ENCODE measurements at regions not wholly inside any gene's neighbourhood (a gene's known extent, or its start where the extent isn't known, plus 50 kb on each side); places are given as distances from the start of the nearest gene placed in this dataset.

GRCh38 chr14:35235840-35236239 is 56.3 kb upstream of the PSMA6 start:
- H3K4me2 ChIP-seq (ENCODE audit: low read depth, low read length, poor library complexity, severe bottlenecking) = no peak overlapping the region
- no peak overlapping the region for H3K9ac ChIP-seq (ENCODE audit: low read length)
- H3K9me3 ChIP-seq (ENCODE audit: insufficient read depth, low read length) = no peaks in the 10 kb centered on the region
- no peaks in the 10 kb centered on the region for H3F3A ChIP-seq (ENCODE audit: insufficient read depth)
- H3K9me2 ChIP-seq (replicated peaks; ENCODE audit: insufficient read depth, low read length) = no peaks in the 10 kb centered on the region
- no peak overlapping the region for H3K4me3 ChIP-seq (ENCODE audit: insufficient read depth, low read length, poor library complexity, severe bottlenecking)
- H4K20me1 ChIP-seq (ENCODE audit: low read depth, low read length) = no peaks in the 10 kb centered on the region
- no peak overlapping the region for H3K27ac ChIP-seq (ENCODE audit: low read depth, low read length)
- H3K36me3 ChIP-seq (ENCODE audit: low read length) = no peaks in the 10 kb centered on the region
- no peaks in the 10 kb centered on the region; the same call in 1 of the 2 replicates for H3K79me2 ChIP-seq (ENCODE audit: insufficient read depth, low read length)
- no peak overlapping the region for H2AFZ ChIP-seq (ENCODE audit: low read depth, low read length, severe bottlenecking)
- no peak for TF ChIP-seq EZH2phosphoT487 (conservative IDR thresholded peaks at IDR 0.05; ENCODE audit: low read length)
- TF ChIP-seq, protein P1, sequence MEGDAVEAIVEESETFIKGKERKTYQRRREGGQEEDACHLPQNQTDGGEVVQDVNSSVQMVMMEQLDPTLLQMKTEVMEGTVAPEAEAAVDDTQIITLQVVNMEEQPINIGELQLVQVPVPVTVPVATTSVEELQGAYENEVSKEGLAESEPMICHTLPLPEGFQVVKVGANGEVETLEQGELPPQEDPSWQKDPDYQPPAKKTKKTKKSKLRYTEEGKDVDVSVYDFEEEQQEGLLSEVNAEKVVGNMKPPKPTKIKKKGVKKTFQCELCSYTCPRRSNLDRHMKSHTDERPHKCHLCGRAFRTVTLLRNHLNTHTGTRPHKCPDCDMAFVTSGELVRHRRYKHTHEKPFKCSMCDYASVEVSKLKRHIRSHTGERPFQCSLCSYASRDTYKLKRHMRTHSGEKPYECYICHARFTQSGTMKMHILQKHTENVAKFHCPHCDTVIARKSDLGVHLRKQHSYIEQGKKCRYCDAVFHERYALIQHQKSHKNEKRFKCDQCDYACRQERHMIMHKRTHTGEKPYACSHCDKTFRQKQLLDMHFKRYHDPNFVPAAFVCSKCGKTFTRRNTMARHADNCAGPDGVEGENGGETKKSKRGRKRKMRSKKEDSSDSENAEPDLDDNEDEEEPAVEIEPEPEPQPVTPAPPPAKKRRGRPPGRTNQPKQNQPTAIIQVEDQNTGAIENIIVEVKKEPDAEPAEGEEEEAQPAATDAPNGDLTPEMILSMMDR (IDR thresholded peaks at IDR 0.05; ENCODE audit: insufficient read depth, low read length, poor library complexity, severe bottlenecking) = no peak
- no peaks in the 10 kb centered on the region for H3K27me3 ChIP-seq (ENCODE audit: low read length)

- Histone ChIP-seq H3K27ac (ENCODE audit: low read depth, low read length) (no peak overlapping the region), H3K9me3 (ENCODE audit: insufficient read depth, low read length) (no peaks in the 10 kb centered on the region), H4K20me1 (ENCODE audit: low read depth, low read length) (no peaks in the 10 kb centered on the region), H3F3A (ENCODE audit: insufficient read depth) (no peaks in the 10 kb centered on the region), H2AFZ (ENCODE audit: low read depth, low read length, severe bottlenecking) (no peak overlapping the region), H3K4me2 (ENCODE audit: low read depth, low read length, poor library complexity, severe bottlenecking) (no peak overlapping the region), H3K4me3 (ENCODE audit: insufficient read depth, low read length, poor library complexity, severe bottlenecking) (no peak overlapping the region), H3K79me2 (ENCODE audit: insufficient read depth, low read length) (no peaks in the 10 kb centered on the region), H3K9me2 (replicated peaks; ENCODE audit: insufficient read depth, low read length) (no peaks in the 10 kb centered on the region), H3K36me3 (ENCODE audit: low read length) (no peaks in the 10 kb centered on the region), H3K9ac (ENCODE audit: low read length) (no peak overlapping the region), H3K27me3 (ENCODE audit: low read length) (no peaks in the 10 kb centered on the region)
- no peak for TF ChIP-seq EZH2phosphoT487 (conservative IDR thresholded peaks at IDR 0.05; ENCODE audit: low read length)
- TF ChIP-seq, protein P1 (IDR thresholded peaks at IDR 0.05; ENCODE audit: insufficient read depth, low read length, poor library complexity, severe bottlenecking) = no peak
These were observed 55.4 kb upstream of the PSMA6 start for GRCh38 chr14:35236806-35237205.

- H3K9me2 ChIP-seq (replicated peaks; ENCODE audit: insufficient read depth, low read length) = no peaks in the 10 kb centered on the region
These were observed 52.0 kb upstream of the PSMA6 start for GRCh38 chr14:35240231-35240630.

More at GRCh38 chr14:35240231-35240630, 52.0 kb upstream of the PSMA6 start:
- no peaks in the 10 kb centered on the region for H3F3A ChIP-seq (ENCODE audit: insufficient read depth)
- H3K9me3 ChIP-seq (ENCODE audit: insufficient read depth, low read length) = no peaks in the 10 kb centered on the region
- H4K20me1 ChIP-seq (ENCODE audit: low read depth, low read length) = no peaks in the 10 kb centered on the region
- TF ChIP-seq, protein P1 (IDR thresholded peaks at IDR 0.05; ENCODE audit: insufficient read depth, low read length, poor library complexity, severe bottlenecking) = no peak
- no peak for TF ChIP-seq EZH2phosphoT487 (conservative IDR thresholded peaks at IDR 0.05; ENCODE audit: low read length)
- H3K4me3 ChIP-seq (ENCODE audit: insufficient read depth, low read length, poor library complexity, severe bottlenecking) = no peak overlapping the region
- H3K36me3 ChIP-seq (ENCODE audit: low read length) = no peaks in the 10 kb centered on the region
- no peak overlapping the region for H3K9ac ChIP-seq (ENCODE audit: low read length)
- no peaks in the 10 kb centered on the region for H3K27me3 ChIP-seq (ENCODE audit: low read length)
- H3K27ac ChIP-seq (ENCODE audit: low read depth, low read length) = no peak overlapping the region
- no peak overlapping the region for H3K4me2 ChIP-seq (ENCODE audit: low read depth, low read length, poor library complexity, severe bottlenecking)
- H3K79me2 ChIP-seq (ENCODE audit: insufficient read depth, low read length) = no peaks in the 10 kb centered on the region
- no peak overlapping the region for H2AFZ ChIP-seq (ENCODE audit: low read depth, low read length, severe bottlenecking)
